ENCODE measurements at regions not wholly inside any gene's neighbourhood (a gene's known extent, or its start where the extent isn't known, plus 50 kb on each side); places are given as distances from the start of the nearest gene placed in this dataset.

DNA sequence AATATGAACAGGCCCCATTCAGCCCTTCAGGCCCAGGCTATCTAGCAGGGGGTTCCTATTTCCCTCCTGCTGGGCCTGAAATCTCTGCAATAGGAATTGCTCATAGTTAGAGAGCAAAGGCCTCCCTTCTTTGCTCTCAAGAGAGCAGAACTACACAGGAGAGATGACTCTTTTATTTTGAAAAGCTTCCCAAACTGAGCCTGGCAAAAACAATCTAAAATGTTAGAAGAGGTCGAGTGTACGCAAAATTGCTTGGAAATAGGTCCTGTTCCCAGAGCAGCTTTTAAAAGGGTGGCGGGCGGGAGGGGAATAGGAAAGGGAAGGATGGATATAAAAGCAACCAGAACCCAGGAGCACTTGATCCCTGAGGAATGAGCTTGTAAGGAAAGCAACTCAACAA lies 68.4 kb upstream of the APCDD1 start (continued):
- TF ChIP-seq, protein P1, sequence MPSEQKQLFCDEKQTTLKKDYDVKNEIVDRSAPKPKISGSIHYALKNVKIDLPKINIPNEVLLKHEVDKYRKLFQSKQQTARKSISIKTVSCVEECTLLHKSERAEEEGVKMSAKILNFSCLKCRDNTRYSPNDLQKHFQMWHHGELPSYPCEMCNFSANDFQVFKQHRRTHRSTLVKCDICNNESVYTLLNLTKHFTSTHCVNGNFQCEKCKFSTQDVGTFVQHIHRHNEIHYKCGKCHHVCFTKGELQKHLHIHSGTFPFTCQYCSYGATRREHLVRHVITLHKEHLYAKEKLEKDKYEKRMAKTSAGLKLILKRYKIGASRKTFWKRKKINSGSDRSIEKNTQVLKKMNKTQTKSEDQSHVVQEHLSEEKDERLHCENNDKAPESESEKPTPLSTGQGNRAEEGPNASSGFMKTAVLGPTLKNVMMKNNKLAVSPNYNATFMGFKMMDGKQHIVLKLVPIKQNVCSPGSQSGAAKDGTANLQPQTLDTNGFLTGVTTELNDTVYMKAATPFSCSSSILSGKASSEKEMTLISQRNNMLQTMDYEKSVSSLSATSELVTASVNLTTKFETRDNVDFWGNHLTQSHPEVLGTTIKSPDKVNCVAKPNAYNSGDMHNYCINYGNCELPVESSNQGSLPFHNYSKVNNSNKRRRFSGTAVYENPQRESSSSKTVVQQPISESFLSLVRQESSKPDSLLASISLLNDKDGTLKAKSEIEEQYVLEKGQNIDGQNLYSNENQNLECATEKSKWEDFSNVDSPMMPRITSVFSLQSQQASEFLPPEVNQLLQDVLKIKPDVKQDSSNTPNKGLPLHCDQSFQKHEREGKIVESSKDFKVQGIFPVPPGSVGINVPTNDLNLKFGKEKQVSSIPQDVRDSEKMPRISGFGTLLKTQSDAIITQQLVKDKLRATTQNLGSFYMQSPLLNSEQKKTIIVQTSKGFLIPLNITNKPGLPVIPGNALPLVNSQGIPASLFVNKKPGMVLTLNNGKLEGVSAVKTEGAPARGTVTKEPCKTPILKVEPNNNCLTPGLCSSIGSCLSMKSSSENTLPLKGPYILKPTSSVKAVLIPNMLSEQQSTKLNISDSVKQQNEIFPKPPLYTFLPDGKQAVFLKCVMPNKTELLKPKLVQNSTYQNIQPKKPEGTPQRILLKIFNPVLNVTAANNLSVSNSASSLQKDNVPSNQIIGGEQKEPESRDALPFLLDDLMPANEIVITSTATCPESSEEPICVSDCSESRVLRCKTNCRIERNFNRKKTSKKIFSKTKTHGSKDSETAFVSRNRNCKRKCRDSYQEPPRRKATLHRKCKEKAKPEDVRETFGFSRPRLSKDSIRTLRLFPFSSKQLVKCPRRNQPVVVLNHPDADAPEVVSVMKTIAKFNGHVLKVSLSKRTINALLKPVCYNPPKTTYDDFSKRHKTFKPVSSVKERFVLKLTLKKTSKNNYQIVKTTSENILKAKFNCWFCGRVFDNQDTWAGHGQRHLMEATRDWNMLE (tag by site-specific recombination; conservative IDR thresholded peaks at IDR 0.05; ENCODE audit: low read depth): no peak

DNA sequence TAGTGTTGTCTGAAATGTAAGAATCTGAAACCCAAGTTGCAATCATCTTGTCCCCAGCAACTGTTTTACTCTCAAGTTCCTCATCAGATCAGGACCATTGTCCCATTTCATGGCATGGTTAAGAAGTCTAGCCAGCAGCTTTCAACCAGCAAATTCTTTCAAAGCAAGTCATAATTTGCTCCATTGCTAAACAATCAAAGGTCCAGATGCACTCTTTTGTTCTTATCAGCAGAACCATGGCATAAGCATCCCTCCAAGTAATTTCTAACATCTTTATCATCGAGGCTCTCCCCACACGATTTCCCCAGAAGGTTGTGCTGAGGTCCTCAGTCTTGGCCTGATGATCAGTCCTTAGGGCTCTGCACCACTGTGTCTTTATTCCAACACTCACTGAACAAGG lies 67.5 kb upstream of the APCDD1 start:
- TF ChIP-seq ZNF544 (tag by site-specific recombination; IDR thresholded peaks at IDR 0.05) (no peak), KLF10 (tag by site-specific recombination; IDR thresholded peaks at IDR 0.05) (no peak), ZNF292 (tag by site-specific recombination; IDR thresholded peaks at IDR 0.05; ENCODE audit: borderline replicate concordance, low read depth) (no peak)
- TF ChIP-seq, protein P2, sequence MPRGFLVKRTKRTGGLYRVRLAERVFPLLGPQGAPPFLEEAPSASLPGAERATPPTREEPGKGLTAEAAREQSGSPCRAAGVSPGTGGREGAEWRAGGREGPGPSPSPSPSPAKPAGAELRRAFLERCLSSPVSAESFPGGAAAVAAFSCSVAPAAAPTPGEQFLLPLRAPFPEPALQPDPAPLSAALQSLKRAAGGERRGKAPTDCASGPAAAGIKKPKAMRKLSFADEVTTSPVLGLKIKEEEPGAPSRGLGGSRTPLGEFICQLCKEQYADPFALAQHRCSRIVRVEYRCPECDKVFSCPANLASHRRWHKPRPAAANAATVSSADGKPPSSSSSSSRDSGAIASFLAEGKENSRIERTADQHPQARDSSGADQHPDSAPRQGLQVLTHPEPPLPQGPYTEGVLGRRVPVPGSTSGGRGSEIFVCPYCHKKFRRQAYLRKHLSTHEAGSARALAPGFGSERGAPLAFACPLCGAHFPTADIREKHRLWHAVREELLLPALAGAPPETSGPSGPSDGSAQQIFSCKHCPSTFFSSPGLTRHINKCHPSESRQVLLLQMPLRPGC (tag by site-specific recombination; IDR thresholded peaks at IDR 0.05): no peak
- H3K27ac ChIP-seq (ENCODE audit: extremely low read depth, low read depth, low read length): no peak overlapping the region
- no peak overlapping the region for H3K4me3 ChIP-seq (ENCODE audit: low read depth, low read length)
- H3K4me1 ChIP-seq (ENCODE audit: control insufficient read depth, insufficient read depth, low read length): no peaks in the 10 kb centered on the region
- ChIA-PET CTCF (interaction anchor here (0.5 kb wide), 1 partner anchor 282 kb away, joined by 3 read pairs; no protein-coding TSS in a partner anchor), POLR2A (no interaction called here)
- H3K9me3 ChIP-seq (ENCODE audit: control insufficient read depth, insufficient read depth, low read depth, low read length): no peaks in the 10 kb centered on the region
- no peaks in the 10 kb centered on the region for H3K36me3 ChIP-seq (ENCODE audit: control insufficient read depth in 2 of 2, insufficient read depth in 1 of 2, low read length in 2 of 2)

DNA sequence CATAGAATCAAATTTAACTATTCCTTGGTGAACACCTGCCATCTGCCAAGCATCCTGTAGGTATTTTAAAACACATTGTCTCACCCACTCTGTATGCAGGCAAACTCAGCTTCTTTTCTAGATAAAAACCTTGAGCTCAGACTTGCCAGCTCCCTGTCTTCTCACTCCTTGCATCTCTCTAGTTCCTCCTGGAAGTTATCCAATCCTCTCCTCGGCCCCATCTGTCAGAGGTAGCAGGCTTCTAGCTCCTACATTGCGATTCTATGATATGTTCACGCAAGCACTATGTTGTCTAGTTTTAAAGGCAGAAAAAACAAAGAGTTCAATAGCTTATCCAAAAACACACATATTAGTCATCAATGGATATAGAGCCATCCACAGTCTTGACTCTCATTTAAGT lies 67.0 kb upstream of the APCDD1 start:
- Histone ChIP-seq H3K4me1 (ENCODE audit: control insufficient read depth, insufficient read depth, low read length) (no peaks in the 10 kb centered on the region), H3K4me3 (ENCODE audit: low read depth, low read length) (no peak overlapping the region), H3K9me3 (ENCODE audit: control insufficient read depth, insufficient read depth, low read depth, low read length) (no peaks in the 10 kb centered on the region), H3K36me3 (ENCODE audit: control insufficient read depth in 2 of 2, insufficient read depth in 1 of 2, low read length in 2 of 2) (no peaks in the 10 kb centered on the region), H3K27ac (ENCODE audit: extremely low read depth, low read depth, low read length) (no peak overlapping the region)
- POLR2A ChIA-PET: no interaction called here
- CTCF ChIA-PET: interaction anchor here (0.5 kb wide), 1 partner anchor 282 kb away, joined by 3 read pairs; no protein-coding TSS in a partner anchor
- TF ChIP-seq, protein P3, sequence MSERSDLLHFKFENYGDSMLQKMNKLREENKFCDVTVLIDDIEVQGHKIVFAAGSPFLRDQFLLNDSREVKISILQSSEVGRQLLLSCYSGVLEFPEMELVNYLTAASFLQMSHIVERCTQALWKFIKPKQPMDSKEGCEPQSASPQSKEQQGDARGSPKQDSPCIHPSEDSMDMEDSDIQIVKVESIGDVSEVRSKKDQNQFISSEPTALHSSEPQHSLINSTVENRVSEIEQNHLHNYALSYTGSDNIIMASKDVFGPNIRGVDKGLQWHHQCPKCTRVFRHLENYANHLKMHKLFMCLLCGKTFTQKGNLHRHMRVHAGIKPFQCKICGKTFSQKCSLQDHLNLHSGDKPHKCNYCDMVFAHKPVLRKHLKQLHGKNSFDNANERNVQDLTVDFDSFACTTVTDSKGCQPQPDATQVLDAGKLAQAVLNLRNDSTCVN (tag by site-specific recombination; optimal IDR thresholded peaks at IDR 0.05): no peak
- TF ChIP-seq ZNF596 (tag by site-specific recombination; IDR thresholded peaks at IDR 0.05) (no peak), ZNF664 (tag by site-specific recombination; IDR thresholded peaks at IDR 0.05) (no peak)

DNA sequence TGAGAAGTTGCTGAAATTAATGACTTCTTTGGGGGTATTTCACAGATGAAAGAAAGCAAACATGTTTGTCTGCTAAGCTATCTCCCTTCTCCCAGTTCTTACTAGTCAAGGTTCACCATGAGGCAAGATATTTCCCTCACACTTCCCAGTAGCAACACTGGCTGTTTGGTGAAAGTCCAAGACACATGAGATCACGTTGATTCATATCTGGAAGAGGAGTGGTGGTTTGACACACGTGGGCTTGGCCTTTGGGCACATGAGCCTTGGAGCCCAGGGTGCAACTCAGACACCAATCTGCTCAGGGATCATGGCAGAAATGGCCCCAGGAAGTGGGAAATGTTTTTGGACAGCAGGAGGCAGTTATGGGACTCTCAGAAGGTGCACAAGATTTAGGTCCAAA lies 66.1 kb upstream of the APCDD1 start:
- H3K4me1 ChIP-seq (ENCODE audit: control insufficient read depth, insufficient read depth, low read length): no peaks in the 10 kb centered on the region
- no peak overlapping the region for H3K27ac ChIP-seq (ENCODE audit: extremely low read depth, low read depth, low read length)
- no peaks in the 10 kb centered on the region for H3K36me3 ChIP-seq (ENCODE audit: control insufficient read depth in 2 of 2, insufficient read depth in 1 of 2, low read length in 2 of 2)
- no peak overlapping the region for H3K4me3 ChIP-seq (ENCODE audit: low read depth, low read length)
- TF ChIP-seq IKZF3 (tag by site-specific recombination; IDR thresholded peaks at IDR 0.05): no peak
- H3K9me3 ChIP-seq (ENCODE audit: control insufficient read depth, insufficient read depth, low read depth, low read length): no peaks in the 10 kb centered on the region
- CTCF ChIA-PET: no interaction called here
- POLR2A ChIA-PET: no interaction called here
